ENCODE measurements at regions not wholly inside any gene's neighbourhood (a gene's known extent, or its start where the extent isn't known, plus 50 kb on each side); places are given as distances from the start of the nearest gene placed in this dataset.

DNA sequence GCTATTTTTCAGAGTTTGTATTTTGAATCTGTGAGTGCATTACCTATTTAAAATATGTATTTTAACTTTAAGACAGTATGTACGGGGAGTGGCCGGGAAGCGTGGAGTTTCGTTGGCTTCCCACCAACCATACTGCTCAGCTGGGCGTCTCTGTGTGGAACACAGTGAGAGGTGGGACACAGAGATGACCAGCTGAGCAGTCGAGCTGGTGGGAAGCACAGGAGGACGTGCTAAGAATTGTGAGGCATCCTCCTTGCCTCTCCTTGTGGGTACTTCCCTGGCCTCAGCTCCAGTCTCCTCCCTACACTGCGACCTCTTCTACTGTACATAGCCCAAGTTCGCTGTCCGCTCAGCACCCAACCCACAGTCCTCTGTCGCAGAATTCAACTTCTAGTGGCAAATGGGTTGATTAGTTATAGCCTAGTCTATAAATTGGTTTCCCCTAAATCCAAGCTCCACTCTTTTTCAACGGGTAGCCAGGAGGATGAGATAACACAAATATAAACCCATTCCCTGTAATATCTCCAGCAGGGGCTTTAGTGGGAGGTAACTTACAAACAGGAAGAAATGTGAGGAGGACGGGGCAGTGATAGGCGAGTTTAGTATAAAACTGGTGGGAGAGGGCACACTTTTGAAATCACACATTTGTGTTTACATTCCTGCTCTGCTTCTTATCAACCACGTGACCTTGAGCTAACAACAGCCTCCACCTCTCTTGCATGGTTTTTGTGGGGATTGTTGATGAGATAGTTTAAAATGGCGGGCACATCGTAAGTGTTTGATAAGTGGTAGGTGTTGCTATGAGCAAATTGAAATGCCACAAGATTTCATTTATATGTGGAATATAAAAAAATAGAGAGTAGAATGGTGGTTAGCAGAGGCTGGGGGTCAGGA lies 211.9 kb upstream of the HS3ST3A1 start:
- TF ChIP-seq, protein P1, sequence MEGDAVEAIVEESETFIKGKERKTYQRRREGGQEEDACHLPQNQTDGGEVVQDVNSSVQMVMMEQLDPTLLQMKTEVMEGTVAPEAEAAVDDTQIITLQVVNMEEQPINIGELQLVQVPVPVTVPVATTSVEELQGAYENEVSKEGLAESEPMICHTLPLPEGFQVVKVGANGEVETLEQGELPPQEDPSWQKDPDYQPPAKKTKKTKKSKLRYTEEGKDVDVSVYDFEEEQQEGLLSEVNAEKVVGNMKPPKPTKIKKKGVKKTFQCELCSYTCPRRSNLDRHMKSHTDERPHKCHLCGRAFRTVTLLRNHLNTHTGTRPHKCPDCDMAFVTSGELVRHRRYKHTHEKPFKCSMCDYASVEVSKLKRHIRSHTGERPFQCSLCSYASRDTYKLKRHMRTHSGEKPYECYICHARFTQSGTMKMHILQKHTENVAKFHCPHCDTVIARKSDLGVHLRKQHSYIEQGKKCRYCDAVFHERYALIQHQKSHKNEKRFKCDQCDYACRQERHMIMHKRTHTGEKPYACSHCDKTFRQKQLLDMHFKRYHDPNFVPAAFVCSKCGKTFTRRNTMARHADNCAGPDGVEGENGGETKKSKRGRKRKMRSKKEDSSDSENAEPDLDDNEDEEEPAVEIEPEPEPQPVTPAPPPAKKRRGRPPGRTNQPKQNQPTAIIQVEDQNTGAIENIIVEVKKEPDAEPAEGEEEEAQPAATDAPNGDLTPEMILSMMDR (IDR thresholded peaks at IDR 0.05; ENCODE audit: low read depth, low read length), result no peak
- no peak for TF ChIP-seq EZH2phosphoT487 (IDR thresholded peaks at IDR 0.05; ENCODE audit: low read depth)
- Histone ChIP-seq H3K4me2 (ENCODE audit: low read length) (no peak overlapping the region), H3K27ac (ENCODE audit: low read length) (no peak overlapping the region), H3K9ac (ENCODE audit: low read length) (no peak overlapping the region), H4K20me1 (ENCODE audit: insufficient read depth, low read length) (no peaks in the 10 kb centered on the region), H3K9me3 (ENCODE audit: insufficient read depth, low read length) (no peaks in the 10 kb centered on the region), H3K27me3 (ENCODE audit: low read depth, low read length) (no peaks in the 10 kb centered on the region), H3K79me2 (ENCODE audit: low read length) (no peaks in the 10 kb centered on the region), H3K36me3 (replicated peaks; ENCODE audit: low read depth, low read length) (no peaks in the 10 kb centered on the region), H3K4me3 (ENCODE audit: low read length) (no peak overlapping the region), H2AFZ (ENCODE audit: low read depth, low read length) (no peak overlapping the region), H3K4me1 (ENCODE audit: low read length) (no peaks in the 10 kb centered on the region)

DNA sequence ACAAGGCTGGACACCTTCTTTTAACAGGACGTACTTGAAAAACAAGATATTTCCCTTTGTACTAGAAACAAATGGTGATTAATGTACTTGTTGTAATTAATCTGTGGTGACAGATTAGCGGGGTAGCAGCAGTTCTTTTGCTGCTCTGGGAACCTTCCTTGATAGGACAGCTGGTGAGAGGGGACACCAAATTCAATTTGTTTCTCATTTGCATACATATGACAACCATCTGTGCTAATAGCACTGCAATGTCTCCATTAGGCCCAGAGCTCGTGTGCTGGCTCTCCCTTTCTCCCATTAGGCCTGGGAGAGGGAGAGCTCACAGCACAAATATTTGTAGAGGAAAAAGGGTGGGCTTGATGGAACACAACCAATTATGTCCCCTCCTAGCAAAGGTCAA lies 221.0 kb upstream of the HS3ST3A1 start:
- Histone ChIP-seq H3K4me3 (ENCODE audit: low read length) (no peak overlapping the region), H3K36me3 (replicated peaks; ENCODE audit: low read depth, low read length) (no peaks in the 10 kb centered on the region), H3K79me2 (ENCODE audit: low read length) (no peaks in the 10 kb centered on the region), H4K20me1 (ENCODE audit: insufficient read depth, low read length) (no peaks in the 10 kb centered on the region), H3K4me1 (ENCODE audit: low read length) (no peaks in the 10 kb centered on the region), H3K4me2 (ENCODE audit: low read length) (no peak overlapping the region), H2AFZ (ENCODE audit: low read depth, low read length) (no peak overlapping the region), H3K9ac (ENCODE audit: low read length) (no peak overlapping the region), H3K27ac (ENCODE audit: low read length) (no peak overlapping the region), H3K9me3 (ENCODE audit: insufficient read depth, low read length) (no peaks in the 10 kb centered on the region), H3K27me3 (ENCODE audit: low read depth, low read length) (no peaks in the 10 kb centered on the region)
- TF ChIP-seq EZH2phosphoT487 (IDR thresholded peaks at IDR 0.05; ENCODE audit: low read depth), result no peak
- TF ChIP-seq, protein P1 (IDR thresholded peaks at IDR 0.05; ENCODE audit: low read depth, low read length), result no peak

GRCh38 chr17:13825526-13826040 lies 223.9 kb upstream of the HS3ST3A1 start:
- Histone ChIP-seq H3K27me3 (ENCODE audit: low read depth, low read length) (no peaks in the 10 kb centered on the region), H3K9ac (ENCODE audit: low read length) (no peak overlapping the region), H3K36me3 (replicated peaks; ENCODE audit: low read depth, low read length) (no peaks in the 10 kb centered on the region), H3K4me2 (ENCODE audit: low read length) (no peak overlapping the region), H2AFZ (ENCODE audit: low read depth, low read length) (no peak overlapping the region), H3K79me2 (ENCODE audit: low read length) (no peaks in the 10 kb centered on the region), H3K27ac (ENCODE audit: low read length) (no peak overlapping the region), H4K20me1 (ENCODE audit: insufficient read depth, low read length) (no peaks in the 10 kb centered on the region), H3K4me3 (ENCODE audit: low read length) (no peak overlapping the region), H3K9me3 (ENCODE audit: insufficient read depth, low read length) (no peaks in the 10 kb centered on the region), H3K4me1 (ENCODE audit: low read length) (no peaks in the 10 kb centered on the region)
- TF ChIP-seq, protein P1 (IDR thresholded peaks at IDR 0.05; ENCODE audit: low read depth, low read length), result no peak
- TF ChIP-seq EZH2phosphoT487 (IDR thresholded peaks at IDR 0.05; ENCODE audit: low read depth), result no peak

GRCh38 chr17:13827118-13827517 lies 225.4 kb upstream of the HS3ST3A1 start:
- TF ChIP-seq EZH2phosphoT487 (IDR thresholded peaks at IDR 0.05; ENCODE audit: low read depth), result no peak
- TF ChIP-seq, protein P1 (IDR thresholded peaks at IDR 0.05; ENCODE audit: low read depth, low read length), result no peak
- Histone ChIP-seq H3K4me1 (ENCODE audit: low read length) (no peaks in the 10 kb centered on the region), H3K79me2 (ENCODE audit: low read length) (no peaks in the 10 kb centered on the region)

More at GRCh38 chr17:13827118-13827517, 225.4 kb upstream of the HS3ST3A1 start:
- H3K9ac ChIP-seq (ENCODE audit: low read length), result no peak overlapping the region
- no peak overlapping the region for H2AFZ ChIP-seq (ENCODE audit: low read depth, low read length)
- H4K20me1 ChIP-seq (ENCODE audit: insufficient read depth, low read length), result no peaks in the 10 kb centered on the region
- H3K9me3 ChIP-seq (ENCODE audit: insufficient read depth, low read length), result no peaks in the 10 kb centered on the region
- no peaks in the 10 kb centered on the region for H3K36me3 ChIP-seq (replicated peaks; ENCODE audit: low read depth, low read length)
- H3K27ac ChIP-seq (ENCODE audit: low read length), result no peak overlapping the region
- H3K27me3 ChIP-seq (ENCODE audit: low read depth, low read length), result no peaks in the 10 kb centered on the region
- no peak overlapping the region for H3K4me3 ChIP-seq (ENCODE audit: low read length)
- no peak overlapping the region for H3K4me2 ChIP-seq (ENCODE audit: low read length)

Data from OCI-LY3 (cell line).